Stimulated activated memory B cell treated with anti-CD40 and anti-IgM and Interleukin-4, amounts not matched to agents 10 μg/mL and 1 μg/mL and 100 μg/mL, for 72 hours (primary cell): ENCODE measurements at regions not wholly inside any gene's neighbourhood (a gene's known extent, or its start where the extent isn't known, plus 50 kb on each side); places are given as distances from the start of the nearest gene placed in this dataset.
"Not testable (repeated sequence)": the region's sequence is repeated elsewhere in the genome, so short reads cannot be mapped to it uniquely, and the experiment has no call there.

Experiments
- ATAC-seq: fragments of 150-1000 bp; cut with Tn5 transposase; 2 replicates; pipeline ENCODE4 v1.10.0; 2021
- H3K27ac Mint-ChIP-seq: one replicate; pipeline ENCODE4 v1.8.0; 2022; ENCODE audit warnings: mild to moderate bottlenecking, mixed read lengths
- H3K27me3 Mint-ChIP-seq: one replicate; pipeline ENCODE4 v1.8.0; 2022; ENCODE audit warnings: mixed read lengths
- H3K36me3 Mint-ChIP-seq: one replicate; pipeline ENCODE4 v1.8.0; 2022; ENCODE audit warnings: mixed read lengths
- H3K4me1 Mint-ChIP-seq: one replicate; pipeline ENCODE4 v1.8.0; 2022; ENCODE audit warnings: mixed read lengths
- H3K4me3 Mint-ChIP-seq: one replicate; pipeline ENCODE4 v1.8.0; 2022; ENCODE audit warnings: mild to moderate bottlenecking, moderate library complexity, mixed read lengths
- H3K9me3 Mint-ChIP-seq: one replicate; pipeline ENCODE4 v1.8.0; 2022; ENCODE audit warnings: mixed read lengths

DNA sequence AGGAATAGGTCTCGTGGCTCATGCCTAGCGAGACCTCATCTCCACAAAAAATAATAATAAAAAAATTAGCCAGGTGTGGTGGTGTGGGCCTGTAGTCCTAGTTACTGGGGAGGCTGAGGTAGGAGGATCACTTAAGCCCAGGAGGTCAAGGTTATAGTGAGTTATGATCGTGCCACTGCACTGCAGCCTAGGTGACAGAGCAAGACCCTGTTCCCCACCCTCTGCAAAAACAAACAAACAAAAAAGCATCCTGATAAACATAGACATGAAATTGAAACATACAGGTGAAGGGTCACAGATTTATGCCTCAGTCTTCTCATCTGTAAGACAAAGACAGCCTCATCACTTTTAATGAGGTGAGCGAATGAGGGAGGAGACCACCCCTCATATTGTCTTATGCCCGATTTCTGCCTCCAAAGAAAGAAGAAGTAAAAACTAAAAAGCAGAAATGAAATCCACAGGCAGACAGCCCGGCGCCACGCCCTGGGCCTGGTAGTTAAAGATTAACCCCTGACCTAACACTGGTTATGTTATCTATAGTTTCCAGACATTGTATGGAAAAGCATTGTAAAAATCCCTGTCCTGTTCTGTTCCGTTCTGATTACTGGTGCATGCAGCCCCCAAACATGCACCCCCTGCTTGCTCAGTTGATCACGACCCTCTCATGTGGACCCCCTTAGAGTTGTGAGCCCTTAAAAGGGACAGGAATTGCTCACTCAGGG, 138.5 kb downstream of the OR2B2 start:
- H3K4me1 Mint-ChIP-seq: peaks cover 45% of the 10 kb centered on the region
- peaks cover 14% of the 10 kb centered on the region for H3K27me3 Mint-ChIP-seq
- peak overlapping the region; percentile 88 for H3K27ac Mint-ChIP-seq
- H3K9me3 Mint-ChIP-seq, H3K36me3 Mint-ChIP-seq: not testable (repeated sequence)
- peak; percentile 53 for ATAC-seq
- H3K4me3 Mint-ChIP-seq: peak overlapping the region; percentile 38

DNA sequence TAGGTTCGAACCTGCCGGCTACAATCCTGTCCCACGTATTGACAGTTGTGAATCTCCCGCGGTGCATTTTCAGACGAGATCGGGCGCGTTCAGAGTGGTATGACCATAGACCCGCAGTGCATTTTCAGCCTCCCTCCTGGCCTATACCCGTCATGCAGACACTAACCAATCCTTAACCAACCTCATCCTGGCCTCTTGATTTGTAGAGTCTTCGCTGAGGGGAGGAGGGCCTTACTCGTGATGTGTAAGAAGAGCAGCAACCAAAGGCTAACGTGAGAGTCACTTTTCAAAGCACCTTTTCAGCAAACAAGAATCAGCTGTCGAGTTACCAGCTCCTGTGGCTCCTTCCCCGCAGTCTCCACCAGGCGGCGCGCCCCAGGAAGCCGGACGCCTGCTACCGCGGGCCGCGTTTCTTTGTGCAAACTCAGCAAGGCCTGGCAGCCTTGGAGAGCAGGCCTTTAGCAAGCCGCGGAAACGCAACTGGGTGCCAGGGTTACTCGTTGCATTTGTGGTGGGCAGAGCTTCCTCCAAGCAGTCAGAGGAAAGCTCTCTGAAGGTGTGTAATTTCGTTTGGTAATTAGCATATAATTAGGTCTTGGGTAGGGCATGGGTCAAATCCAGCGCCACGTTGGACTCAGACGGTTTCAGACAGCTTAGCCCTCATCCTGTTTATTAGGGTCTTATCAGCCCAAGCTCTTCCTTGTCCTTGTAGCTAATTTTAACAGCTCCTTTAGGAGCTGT, 139.8 kb downstream of the OR2B2 start:
- Mint-ChIP-seq H3K9me3 (peaks cover 2% of the 10 kb centered on the region), H3K4me1 (peaks cover 45% of the 10 kb centered on the region), H3K27me3 (peaks cover 7% of the 10 kb centered on the region), H3K27ac (peak overlapping the region; percentile 88), H3K36me3 (peaks cover 1% of the 10 kb centered on the region), H3K4me3 (no peak overlapping the region)
- peak; percentile 82 for ATAC-seq

DNA sequence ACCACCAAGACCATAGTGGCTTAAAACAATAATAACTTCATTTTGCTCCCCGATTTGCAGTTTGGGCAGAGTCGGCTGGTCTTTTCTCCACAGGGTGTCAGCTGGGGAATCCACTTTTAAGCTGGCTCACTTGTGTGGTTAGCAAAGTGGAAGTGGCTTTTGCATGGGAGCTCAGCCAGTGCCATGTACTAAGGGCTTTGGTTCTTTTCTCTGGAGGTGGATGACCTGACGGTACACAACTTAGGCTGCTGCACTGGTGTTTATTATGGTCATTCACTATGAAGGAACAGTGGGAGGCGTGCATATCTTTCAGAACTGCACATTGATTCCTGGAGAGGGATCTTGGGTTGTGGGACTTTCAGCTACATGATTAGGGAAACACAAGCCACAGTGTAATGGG, 141.0 kb downstream of the OR2B2 start:
- Mint-ChIP-seq H3K4me3 (no peak overlapping the region), H3K27me3 (no peaks in the 10 kb centered on the region), H3K4me1 (peaks cover 36% of the 10 kb centered on the region), H3K27ac (peak overlapping the region; percentile 88), H3K9me3 (peaks cover 2% of the 10 kb centered on the region), H3K36me3 (no peaks in the 10 kb centered on the region)
- no peak for ATAC-seq

- Mint-ChIP-seq H3K27me3 (no peaks in the 10 kb centered on the region), H3K27ac (no peak overlapping the region), H3K9me3 (peaks cover 2% of the 10 kb centered on the region), H3K4me1 (peaks cover 36% of the 10 kb centered on the region), H3K36me3 (no peaks in the 10 kb centered on the region), H3K4me3 (no peak overlapping the region)
- no peak for ATAC-seq
Measured at GRCh38 chr6:27770724-27771123, 141.5 kb downstream of the OR2B2 start.

DNA sequence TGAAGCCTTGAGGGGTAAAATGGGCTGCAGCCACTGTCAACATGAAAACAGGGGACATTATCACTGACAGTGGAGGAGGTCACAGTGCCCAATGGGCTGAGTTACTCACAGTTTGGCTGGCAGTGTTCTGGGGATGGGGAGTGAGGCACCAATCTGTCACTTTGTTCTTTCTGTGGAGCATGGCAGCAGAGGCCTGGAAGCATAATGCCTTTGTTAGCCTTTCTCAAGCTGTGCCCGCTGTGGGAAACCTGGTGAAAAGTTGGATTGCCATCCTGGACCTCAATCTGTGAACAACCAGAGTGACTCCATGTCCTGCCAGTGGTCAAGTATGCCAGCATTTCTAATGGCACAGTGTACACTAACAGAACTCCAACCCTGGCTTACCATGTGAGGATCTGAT, 143.6 kb downstream of the OR2B2 start:
- Mint-ChIP-seq H3K4me1 (peaks cover 25% of the 10 kb centered on the region), H3K27me3 (no peaks in the 10 kb centered on the region), H3K9me3 (no peaks in the 10 kb centered on the region), H3K27ac (no peak overlapping the region), H3K36me3 (no peaks in the 10 kb centered on the region), H3K4me3 (no peak overlapping the region)
- ATAC-seq: no peak

DNA sequence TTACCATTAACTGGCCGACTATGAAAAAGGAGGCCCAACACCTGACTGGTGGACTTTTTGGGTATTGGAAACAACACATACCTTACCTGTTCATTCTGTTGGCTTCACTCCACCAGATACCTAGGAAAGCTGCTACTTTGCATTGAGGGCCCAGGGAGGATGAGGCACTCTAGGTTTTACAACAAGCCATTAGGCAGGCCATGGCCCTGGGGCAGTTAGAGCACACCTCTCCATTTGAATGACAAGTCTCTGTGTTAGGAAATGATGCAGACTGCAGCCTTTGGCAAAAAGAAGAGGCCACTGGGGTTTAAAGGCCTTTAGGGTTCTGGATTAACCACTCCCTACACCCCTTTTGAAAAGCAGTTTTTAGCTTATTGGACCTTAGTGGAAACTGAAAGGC, 144.3 kb downstream of the OR2B2 start:
- Mint-ChIP-seq H3K27ac (no peak overlapping the region), H3K9me3 (no peaks in the 10 kb centered on the region), H3K4me1 (peaks cover 18% of the 10 kb centered on the region), H3K27me3 (no peaks in the 10 kb centered on the region), H3K4me3 (no peak overlapping the region), H3K36me3 (no peaks in the 10 kb centered on the region)
- ATAC-seq: no peak

DNA sequence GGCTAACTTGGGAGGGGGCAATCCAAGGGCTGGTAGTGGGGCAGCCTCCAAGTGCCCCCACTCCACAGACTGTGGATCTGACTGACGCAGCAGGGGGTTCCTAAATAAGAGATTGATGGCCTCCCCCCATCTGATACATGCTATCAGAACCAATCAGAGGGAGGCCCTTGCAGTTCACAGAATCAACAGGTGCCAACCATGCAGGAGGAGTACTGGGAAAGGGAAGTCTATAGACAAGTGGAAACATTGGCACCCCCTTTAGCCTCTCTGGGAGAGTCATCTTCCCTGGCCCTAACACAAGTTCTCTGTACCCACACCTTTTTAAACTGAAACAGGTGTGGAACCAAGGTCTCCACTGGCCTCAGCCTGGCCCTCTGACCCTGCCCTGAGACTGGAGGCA, 145.8 kb downstream of the OR2B2 start:
- Mint-ChIP-seq H3K4me1 (peaks cover 5% of the 10 kb centered on the region), H3K27me3 (no peaks in the 10 kb centered on the region), H3K36me3 (no peaks in the 10 kb centered on the region), H3K4me3 (no peak overlapping the region), H3K9me3 (no peaks in the 10 kb centered on the region), H3K27ac (no peak overlapping the region)
- ATAC-seq: no peak

GRCh38 chr6:27765028-27765590, 147.1 kb downstream of the OR2B2 start:
- Mint-ChIP-seq H3K27me3 (no peaks in the 10 kb centered on the region), H3K27ac (no peak overlapping the region), H3K9me3 (no peaks in the 10 kb centered on the region), H3K36me3 (no peaks in the 10 kb centered on the region), H3K4me3 (no peak overlapping the region), H3K4me1 (peaks cover 14% of the 10 kb centered on the region)
- no peak for ATAC-seq

- no peak for ATAC-seq
- no peak overlapping the region for H3K4me3 Mint-ChIP-seq
- no peaks in the 10 kb centered on the region for H3K36me3 Mint-ChIP-seq
- H3K9me3 Mint-ChIP-seq: no peaks in the 10 kb centered on the region
- H3K27ac Mint-ChIP-seq: no peak overlapping the region
- H3K27me3 Mint-ChIP-seq: peaks cover 9% of the 10 kb centered on the region
- peaks cover 26% of the 10 kb centered on the region for H3K4me1 Mint-ChIP-seq
Measured at GRCh38 chr6:27761391-27761790, 150.8 kb downstream of the OR2B2 start.

DNA sequence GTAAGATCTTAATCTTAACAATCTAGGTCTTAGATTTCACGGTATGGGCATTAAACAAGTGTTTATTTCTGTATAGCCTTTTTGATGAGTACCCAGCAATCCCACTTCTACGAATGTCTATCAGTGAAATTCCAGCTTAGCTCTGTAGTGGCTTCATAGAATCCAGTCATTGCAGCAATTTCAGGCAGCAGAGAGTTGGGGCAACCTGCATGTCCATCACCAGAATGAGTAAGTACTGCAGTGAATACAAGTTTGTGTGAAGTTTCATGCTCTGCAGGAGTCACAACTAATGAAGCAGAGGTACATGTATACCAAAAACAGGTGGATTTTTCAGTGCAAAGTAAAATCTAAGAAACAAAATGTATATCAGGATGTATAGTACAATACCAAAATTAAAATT, 151.7 kb downstream of the OR2B2 start:
- Mint-ChIP-seq H3K27ac (no peak overlapping the region), H3K4me3 (no peak overlapping the region), H3K27me3 (peaks cover 9% of the 10 kb centered on the region), H3K9me3 (no peaks in the 10 kb centered on the region), H3K4me1 (peaks cover 26% of the 10 kb centered on the region), H3K36me3 (no peaks in the 10 kb centered on the region)
- ATAC-seq: no peak

GRCh38 chr6:27759930-27760329, 152.3 kb downstream of the OR2B2 start:
- Mint-ChIP-seq H3K27me3 (peaks cover 9% of the 10 kb centered on the region), H3K27ac (no peak overlapping the region), H3K9me3 (no peaks in the 10 kb centered on the region), H3K4me1 (peaks cover 29% of the 10 kb centered on the region), H3K36me3 (no peaks in the 10 kb centered on the region), H3K4me3 (no peak overlapping the region)
- ATAC-seq: no peak

DNA sequence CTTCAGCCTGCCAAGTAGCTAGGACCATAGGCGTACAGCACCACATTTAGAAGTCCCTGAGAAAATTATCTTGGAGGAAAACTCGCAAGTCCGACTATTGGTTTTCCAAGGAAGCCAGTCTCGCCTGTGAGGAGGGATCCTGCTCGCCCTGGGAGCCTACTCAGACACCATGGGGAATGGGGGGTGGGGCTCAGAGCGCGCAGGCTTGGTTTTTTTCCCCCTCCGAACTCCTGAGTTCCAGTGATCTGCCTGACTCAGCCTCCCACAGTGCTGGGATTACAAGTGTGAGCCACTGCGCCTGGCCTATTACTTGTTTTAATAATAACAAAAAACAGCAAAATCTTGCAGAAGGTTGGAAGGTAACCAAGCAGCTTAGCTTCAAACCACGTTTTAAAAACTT, 153.7 kb downstream of the OR2B2 start:
- H3K27ac Mint-ChIP-seq: no peak overlapping the region
- H3K4me1 Mint-ChIP-seq: peaks cover 42% of the 10 kb centered on the region
- no peak overlapping the region for H3K4me3 Mint-ChIP-seq

DNA sequence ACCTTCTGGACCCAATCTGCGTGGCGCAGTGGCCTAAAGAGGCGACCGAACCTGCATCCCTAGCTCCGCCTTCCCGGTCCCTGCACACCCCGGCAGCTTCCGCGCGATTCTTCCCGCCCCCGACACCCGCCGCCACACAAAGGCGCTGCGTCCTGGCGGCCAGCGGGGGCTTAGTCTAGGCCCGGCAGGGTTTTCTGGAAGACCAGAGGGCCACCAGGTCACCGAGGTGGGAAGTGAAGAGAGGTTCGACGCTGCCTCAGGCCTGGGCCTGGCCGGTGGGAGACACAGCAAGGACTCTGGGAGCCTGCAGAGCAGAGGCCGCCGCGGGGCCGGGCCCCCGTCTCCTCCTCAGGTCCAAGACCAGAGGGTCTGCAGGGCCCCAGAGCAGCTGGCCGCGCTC, 154.9 kb downstream of the OR2B2 start:
- no peak for ATAC-seq
- Mint-ChIP-seq H3K4me1 (peaks cover 44% of the 10 kb centered on the region), H3K27me3 (peaks cover 9% of the 10 kb centered on the region), H3K36me3 (no peaks in the 10 kb centered on the region), H3K27ac (peak overlapping the region; percentile 67), H3K4me3 (peak overlapping the region; percentile 76), H3K9me3 (no peaks in the 10 kb centered on the region)

More for the DNA sequence above, 153.7 kb downstream of the OR2B2 start:
- H3K9me3 Mint-ChIP-seq: no peaks in the 10 kb centered on the region
- peaks cover 9% of the 10 kb centered on the region for H3K27me3 Mint-ChIP-seq
- no peak for ATAC-seq
- no peaks in the 10 kb centered on the region for H3K36me3 Mint-ChIP-seq

- H3K36me3 Mint-ChIP-seq: no peaks in the 10 kb centered on the region
Measured at GRCh38 chr6:27755768-27756167, 156.4 kb downstream of the OR2B2 start.

GRCh38 chr6:27754408-27754782, 157.8 kb downstream of the OR2B2 start:
- Mint-ChIP-seq H3K4me3 (no peak overlapping the region), H3K4me1 (peaks cover 30% of the 10 kb centered on the region), H3K9me3 (no peaks in the 10 kb centered on the region), H3K27me3 (peaks cover 9% of the 10 kb centered on the region), H3K36me3 (no peaks in the 10 kb centered on the region), H3K27ac (peak overlapping the region; percentile 3)
- ATAC-seq: no peak

More at GRCh38 chr6:27755768-27756167, 156.4 kb downstream of the OR2B2 start:
- no peak for ATAC-seq
- no peaks in the 10 kb centered on the region for H3K9me3 Mint-ChIP-seq
- H3K27ac Mint-ChIP-seq: no peak overlapping the region
- H3K4me1 Mint-ChIP-seq: peaks cover 39% of the 10 kb centered on the region
- no peak overlapping the region for H3K4me3 Mint-ChIP-seq
- peaks cover 9% of the 10 kb centered on the region for H3K27me3 Mint-ChIP-seq
